ENCODE measurements at regions not wholly inside any gene's neighbourhood (a gene's known extent, or its start where the extent isn't known, plus 50 kb on each side); places are given as distances from the start of the nearest gene placed in this dataset.

DNA sequence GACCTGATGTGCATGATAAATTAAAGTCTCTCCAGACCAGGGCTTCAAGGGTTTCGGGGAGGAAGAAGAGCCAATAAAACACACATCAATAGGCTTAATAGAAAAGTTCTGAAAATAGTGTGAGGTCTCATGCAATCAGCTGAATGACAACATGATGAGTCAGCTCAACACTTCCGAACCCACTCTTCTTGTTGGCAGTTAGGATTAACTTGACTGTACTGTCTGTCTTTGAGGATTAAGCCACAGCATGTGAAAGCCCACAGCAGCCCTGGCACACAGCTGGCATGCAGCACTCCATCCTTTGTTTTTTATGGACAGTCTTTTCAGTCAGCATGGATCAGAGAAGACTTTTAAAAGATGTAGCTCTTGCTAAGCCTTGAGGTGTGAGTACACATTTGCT is 526.9 kb upstream of the VSTM2A start:
- TF ChIP-seq EZH2 (IDR thresholded peaks at IDR 0.05; ENCODE audit: insufficient read depth, poor library complexity, severe bottlenecking) (no peak), EZH2phosphoT487 (IDR thresholded peaks at IDR 0.05; ENCODE audit: insufficient read depth, low read depth) (no peak)
